NB4 (cell line): ENCODE measurements at regions not wholly inside any gene's neighbourhood (a gene's known extent, or its start where the extent isn't known, plus 50 kb on each side); places are given as distances from the start of the nearest gene placed in this dataset.

Source experiments
- POLR2A ChIP-seq: IDR thresholded peaks from 2 replicates; pipeline ENCODE4 v1.6.1; 2011; ENCODE audit warnings: mild to moderate bottlenecking; ENCODE audit not compliant: insufficient read length; ENCODE audit errors: extremely low read depth
- TF ChIP-seq, protein P1 (sequence below): IDR thresholded peaks from one replicate; pipeline ENCODE4 v1.5.1; 2012; ENCODE audit warnings: low read depth, low read length

DNA sequence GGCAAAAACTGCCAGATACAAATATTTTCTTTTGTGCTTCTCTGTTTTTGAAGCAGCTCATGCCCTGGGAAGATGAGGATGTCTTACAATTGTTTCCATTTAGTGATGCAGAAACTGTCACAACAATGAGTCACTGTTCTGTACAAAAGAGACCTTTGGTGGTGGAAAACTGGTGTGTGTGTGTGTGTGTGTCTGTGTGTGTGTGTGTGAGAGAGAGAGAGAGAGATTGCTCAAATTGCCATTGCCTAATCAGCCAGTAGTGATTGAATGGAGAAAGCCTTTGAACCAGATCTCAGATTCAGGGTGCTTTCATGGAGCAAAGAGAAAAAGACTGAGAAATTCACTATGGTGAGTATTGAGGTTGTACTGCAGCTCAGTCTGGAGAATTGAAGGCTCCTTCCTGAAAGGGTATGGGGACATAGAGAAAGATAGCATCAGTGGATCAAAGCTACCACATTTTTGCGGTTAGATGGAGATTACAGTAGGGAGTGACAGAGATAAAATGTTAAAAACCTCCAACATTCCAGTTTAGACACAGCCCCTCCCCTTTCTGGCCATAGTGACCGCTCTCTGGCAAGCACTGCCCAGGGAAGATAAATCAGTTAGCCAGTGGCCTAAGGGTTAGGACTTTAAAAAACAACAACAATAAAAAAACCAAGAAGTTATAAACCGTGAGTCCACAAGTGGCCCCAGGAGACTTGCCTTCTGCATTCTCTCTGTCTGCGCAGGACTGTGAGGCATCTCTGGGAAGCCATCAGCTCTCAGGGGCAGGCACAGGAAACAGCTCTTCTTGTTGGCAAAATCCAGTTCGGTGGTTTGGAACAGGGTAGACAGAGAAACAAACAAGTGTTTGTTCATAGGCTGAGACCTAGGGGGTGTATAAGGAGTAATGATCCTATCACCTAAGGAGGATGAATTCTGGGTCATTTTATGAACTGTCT lies 406.5 kb downstream of the DUSP10 start:
- TF ChIP-seq, protein P1, sequence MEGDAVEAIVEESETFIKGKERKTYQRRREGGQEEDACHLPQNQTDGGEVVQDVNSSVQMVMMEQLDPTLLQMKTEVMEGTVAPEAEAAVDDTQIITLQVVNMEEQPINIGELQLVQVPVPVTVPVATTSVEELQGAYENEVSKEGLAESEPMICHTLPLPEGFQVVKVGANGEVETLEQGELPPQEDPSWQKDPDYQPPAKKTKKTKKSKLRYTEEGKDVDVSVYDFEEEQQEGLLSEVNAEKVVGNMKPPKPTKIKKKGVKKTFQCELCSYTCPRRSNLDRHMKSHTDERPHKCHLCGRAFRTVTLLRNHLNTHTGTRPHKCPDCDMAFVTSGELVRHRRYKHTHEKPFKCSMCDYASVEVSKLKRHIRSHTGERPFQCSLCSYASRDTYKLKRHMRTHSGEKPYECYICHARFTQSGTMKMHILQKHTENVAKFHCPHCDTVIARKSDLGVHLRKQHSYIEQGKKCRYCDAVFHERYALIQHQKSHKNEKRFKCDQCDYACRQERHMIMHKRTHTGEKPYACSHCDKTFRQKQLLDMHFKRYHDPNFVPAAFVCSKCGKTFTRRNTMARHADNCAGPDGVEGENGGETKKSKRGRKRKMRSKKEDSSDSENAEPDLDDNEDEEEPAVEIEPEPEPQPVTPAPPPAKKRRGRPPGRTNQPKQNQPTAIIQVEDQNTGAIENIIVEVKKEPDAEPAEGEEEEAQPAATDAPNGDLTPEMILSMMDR, result no peak
- no peak for TF ChIP-seq POLR2A
